ENCODE measurements at regions not wholly inside any gene's neighbourhood (a gene's known extent, or its start where the extent isn't known, plus 50 kb on each side); places are given as distances from the start of the nearest gene placed in this dataset.

- H3K36me3 ChIP-seq (ENCODE audit: control insufficient read depth in 4 of 4, insufficient read depth in 3 of 4, low read depth in 1 of 4, low read length in 3 of 4) = no peaks in the 10 kb centered on the region
- no peak overlapping the region for H3K9ac ChIP-seq (ENCODE audit: low read depth in 1 of 2, low read length in 2 of 2)
- peaks cover 0 to 2% (median 0%) of the 10 kb centered on the region in 4 donors for H3K9me3 ChIP-seq (ENCODE audit: control insufficient read depth in 4 of 4, low read length in 3 of 4)
- DNase-seq (ENCODE audit: low spot score) = no peak
- H3K4me3 ChIP-seq (ENCODE audit: low read depth in 1 of 3, low read length in 3 of 3) = no peak overlapping the region
- no peak for TF ChIP-seq RAD21 (IDR thresholded peaks at IDR 0.05)
- no peak for TF ChIP-seq MAX (IDR thresholded peaks at IDR 0.05)
- TF ChIP-seq HNF4A (conservative IDR thresholded peaks at IDR 0.05) = no peak
- no peak for TF ChIP-seq RXRA (IDR thresholded peaks at IDR 0.05)
- no peak for TF ChIP-seq FOXA1 (IDR thresholded peaks at IDR 0.05)
- TF ChIP-seq SP1 (IDR thresholded peaks at IDR 0.05) = no peak
- no peak for TF ChIP-seq FOXA2 (IDR thresholded peaks at IDR 0.05)
- no peak for TF ChIP-seq ATF3 (IDR thresholded peaks at IDR 0.05)
- TF ChIP-seq GABPA (IDR thresholded peaks at IDR 0.05 in 1 of 2, conservative IDR thresholded peaks at IDR 0.05 in 1 of 2) = no peak
- no peak for TF ChIP-seq NR2F2 (IDR thresholded peaks at IDR 0.05)
- no peak for TF ChIP-seq CTCF (IDR thresholded peaks at IDR 0.05; ENCODE audit: low read depth, low read length, missing input control)
- TF ChIP-seq JUND (IDR thresholded peaks at IDR 0.05) = no peak
- TF ChIP-seq TAF1 (conservative IDR thresholded peaks at IDR 0.05) = no peak
- TF ChIP-seq YY1 (IDR thresholded peaks at IDR 0.05) = no peak
- no peak for TF ChIP-seq EGR1 (IDR thresholded peaks at IDR 0.05; ENCODE audit: low read depth in 2 of 2)
- no peak for TF ChIP-seq REST (IDR thresholded peaks at IDR 0.05)
- TF ChIP-seq HNF4G (IDR thresholded peaks at IDR 0.05) = no peak
- no peak for TF ChIP-seq ZBTB33 (IDR thresholded peaks at IDR 0.05)
- 93% methylated on average over 4 of the region's 4 CpGs for WGBS
- H3K27me3 ChIP-seq (ENCODE audit: control insufficient read depth in 4 of 4, insufficient read depth in 4 of 4, low read length in 3 of 4) = peaks cover 0 to 2% (median 0%) of the 10 kb centered on the region in 4 donors
- no peak overlapping the region for H3K27ac ChIP-seq (ENCODE audit: low read depth in 1 of 2, low read length in 2 of 2)
- no peaks in the 10 kb centered on the region for H3K4me1 ChIP-seq (ENCODE audit: control insufficient read depth in 4 of 4, insufficient read depth in 4 of 4, low read length in 3 of 4)
Measured at GRCh38 chr15:99895189-99895955, 162.1 kb upstream of the LYSMD4 start.

Measured in liver (tissue), 8 donors.